ENCODE measurements at regions not wholly inside any gene's neighbourhood (a gene's known extent, or its start where the extent isn't known, plus 50 kb on each side); places are given as distances from the start of the nearest gene placed in this dataset.

DNA sequence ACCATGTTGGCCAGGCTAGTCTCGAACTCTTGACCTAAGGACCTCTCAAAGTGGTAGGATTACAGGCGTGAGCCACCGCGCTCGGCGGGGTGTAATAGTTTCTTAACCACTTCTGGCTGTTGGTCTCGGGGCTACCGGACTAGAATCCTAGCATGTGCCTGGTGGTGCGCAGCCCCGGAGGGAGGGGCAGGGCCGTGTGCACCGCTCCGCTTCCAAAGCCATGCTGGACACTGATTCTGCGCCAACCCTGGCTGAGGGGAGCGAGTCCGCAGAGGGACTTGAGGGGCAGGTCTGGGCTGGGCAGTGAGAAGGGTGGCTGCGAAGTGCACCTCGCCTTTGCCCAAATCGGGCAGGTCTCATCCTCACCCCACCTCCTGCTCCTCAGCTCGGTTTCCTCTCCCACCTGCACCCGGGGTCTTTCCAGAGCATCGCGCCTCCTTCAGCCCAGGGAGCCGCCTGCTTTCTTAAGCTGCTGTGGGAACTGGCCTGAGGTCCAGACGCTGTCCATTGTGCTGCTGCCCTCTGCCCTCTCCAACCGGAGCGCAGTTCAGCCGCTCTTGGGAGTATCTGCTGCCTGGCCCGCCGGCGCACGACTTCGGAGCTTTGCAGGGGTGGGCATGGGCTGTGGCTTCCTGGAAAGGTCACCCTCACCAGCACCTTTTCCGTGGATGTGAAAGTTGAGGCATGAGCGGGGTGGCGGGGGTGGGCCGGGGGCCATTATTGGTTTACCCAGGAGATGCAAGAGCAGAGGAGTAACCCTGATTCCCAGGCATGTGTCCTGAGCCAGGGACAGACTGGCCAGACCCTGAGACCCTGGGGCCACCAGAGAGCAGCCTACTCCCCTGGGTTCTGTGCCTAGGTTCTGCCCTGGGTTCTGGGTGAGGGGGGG is 422.6 kb upstream of the NUPR2 start:
- H3K27ac ChIP-seq (ENCODE audit: low read depth in 1 of 2, low read length in 2 of 2) = no peak overlapping the region
- Mint-ChIP-seq H3K9me3 (peaks cover 16% of the 10 kb centered on the region), H3K4me1 (ENCODE audit: low read depth) (no peaks in the 10 kb centered on the region), H3K27ac (no peak overlapping the region), H3K4me3 (no peak overlapping the region), H3K36me3 (ENCODE audit: low read depth) (no peaks in the 10 kb centered on the region), H3K27me3 (no peaks in the 10 kb centered on the region)
- ChIA-PET CTCF (no interaction called here), POLR2A (no interaction called here)
- peaks cover 32 to 63% of the 10 kb centered on the region in 2 experiments for H3K9me3 ChIP-seq (ENCODE audit: control insufficient read depth in 1 of 2, insufficient read depth in 1 of 2, low read length in 2 of 2)
- DNase-seq (no peak), ATAC-seq (ENCODE audit: poor library complexity) (no peak)
- TF ChIP-seq, protein P1, sequence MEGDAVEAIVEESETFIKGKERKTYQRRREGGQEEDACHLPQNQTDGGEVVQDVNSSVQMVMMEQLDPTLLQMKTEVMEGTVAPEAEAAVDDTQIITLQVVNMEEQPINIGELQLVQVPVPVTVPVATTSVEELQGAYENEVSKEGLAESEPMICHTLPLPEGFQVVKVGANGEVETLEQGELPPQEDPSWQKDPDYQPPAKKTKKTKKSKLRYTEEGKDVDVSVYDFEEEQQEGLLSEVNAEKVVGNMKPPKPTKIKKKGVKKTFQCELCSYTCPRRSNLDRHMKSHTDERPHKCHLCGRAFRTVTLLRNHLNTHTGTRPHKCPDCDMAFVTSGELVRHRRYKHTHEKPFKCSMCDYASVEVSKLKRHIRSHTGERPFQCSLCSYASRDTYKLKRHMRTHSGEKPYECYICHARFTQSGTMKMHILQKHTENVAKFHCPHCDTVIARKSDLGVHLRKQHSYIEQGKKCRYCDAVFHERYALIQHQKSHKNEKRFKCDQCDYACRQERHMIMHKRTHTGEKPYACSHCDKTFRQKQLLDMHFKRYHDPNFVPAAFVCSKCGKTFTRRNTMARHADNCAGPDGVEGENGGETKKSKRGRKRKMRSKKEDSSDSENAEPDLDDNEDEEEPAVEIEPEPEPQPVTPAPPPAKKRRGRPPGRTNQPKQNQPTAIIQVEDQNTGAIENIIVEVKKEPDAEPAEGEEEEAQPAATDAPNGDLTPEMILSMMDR (IDR thresholded peaks at IDR 0.05) = no peak
- no peaks in the 10 kb centered on the region for H3K36me3 ChIP-seq (ENCODE audit: insufficient read depth, low read length)
- no peak overlapping the region for H3K4me3 ChIP-seq (ENCODE audit: low read length)
- no peaks in the 10 kb centered on the region for H3K27me3 ChIP-seq (ENCODE audit: control insufficient read depth in 1 of 2, insufficient read depth in 2 of 2, low read length in 2 of 2)
- intact Hi-C loops (cut with DNase I, micrococcal nuclease) = no loop called here
- no peaks in the 10 kb centered on the region for H3K4me1 ChIP-seq (ENCODE audit: insufficient read depth, low read length)

- Mint-ChIP-seq H3K36me3 (ENCODE audit: low read depth) (no peaks in the 10 kb centered on the region), H3K27ac (no peak overlapping the region), H3K27me3 (no peaks in the 10 kb centered on the region), H3K4me1 (ENCODE audit: low read depth) (no peaks in the 10 kb centered on the region), H3K4me3 (no peak overlapping the region), H3K9me3 (peaks cover 16% of the 10 kb centered on the region)
- POLR2A ChIA-PET = no interaction called here
- TF ChIP-seq, protein P1 (IDR thresholded peaks at IDR 0.05) = no peak
- CTCF ChIA-PET = no interaction called here
- ATAC-seq (ENCODE audit: poor library complexity) (no peak), DNase-seq (no peak)
- Histone ChIP-seq H3K4me1 (ENCODE audit: insufficient read depth, low read length) (no peaks in the 10 kb centered on the region), H3K27me3 (ENCODE audit: control insufficient read depth in 1 of 2, insufficient read depth in 2 of 2, low read length in 2 of 2) (no peaks in the 10 kb centered on the region), H3K27ac (ENCODE audit: low read depth in 1 of 2, low read length in 2 of 2) (no peak overlapping the region), H3K4me3 (ENCODE audit: low read length) (no peak overlapping the region), H3K36me3 (ENCODE audit: insufficient read depth, low read length) (no peaks in the 10 kb centered on the region), H3K9me3 (ENCODE audit: control insufficient read depth in 1 of 2, insufficient read depth in 1 of 2, low read length in 2 of 2) (peaks cover 32 to 57% of the 10 kb centered on the region in 2 experiments)
- intact Hi-C loops (cut with DNase I, micrococcal nuclease) = no loop called here
Measured at GRCh38 chr7:56537952-56538351, 421.7 kb upstream of the NUPR2 start.

- Mint-ChIP-seq H3K36me3 (ENCODE audit: low read depth) (no peaks in the 10 kb centered on the region), H3K4me1 (ENCODE audit: low read depth) (no peaks in the 10 kb centered on the region), H3K4me3 (no peak overlapping the region), H3K9me3 (peaks cover 16% of the 10 kb centered on the region), H3K27ac (no peak overlapping the region), H3K27me3 (no peaks in the 10 kb centered on the region)
- ATAC-seq (ENCODE audit: poor library complexity) (no peak), DNase-seq (no peak)
- peaks cover 30 to 52% of the 10 kb centered on the region in 2 experiments for H3K9me3 ChIP-seq (ENCODE audit: control insufficient read depth in 1 of 2, insufficient read depth in 1 of 2, low read length in 2 of 2)
- CTCF ChIA-PET = no interaction called here
- H3K27ac ChIP-seq (ENCODE audit: low read depth in 1 of 2, low read length in 2 of 2) = no peak overlapping the region
- H3K4me3 ChIP-seq (ENCODE audit: low read length) = no peak overlapping the region
- H3K4me1 ChIP-seq (ENCODE audit: insufficient read depth, low read length) = no peaks in the 10 kb centered on the region
- H3K27me3 ChIP-seq (ENCODE audit: control insufficient read depth in 1 of 2, insufficient read depth in 2 of 2, low read length in 2 of 2) = no peaks in the 10 kb centered on the region
- POLR2A ChIA-PET = no interaction called here
- intact Hi-C loops (cut with DNase I, micrococcal nuclease) = no loop called here
- TF ChIP-seq, protein P1 (IDR thresholded peaks at IDR 0.05) = no peak
- no peaks in the 10 kb centered on the region for H3K36me3 ChIP-seq (ENCODE audit: insufficient read depth, low read length)
Measured at GRCh38 chr7:56537477-56537876, 421.3 kb upstream of the NUPR2 start.

All from CD4-positive, alpha-beta T cell (primary cell).